ENCODE measurements at regions not wholly inside any gene's neighbourhood (a gene's known extent, or its start where the extent isn't known, plus 50 kb on each side); places are given as distances from the start of the nearest gene placed in this dataset.
A peak's percentile ranks its signal among the peaks of the same experiment; 100 is the strongest.
"Not testable (repeated sequence)": the region's sequence is repeated elsewhere in the genome, so short reads cannot be mapped to it uniquely, and the experiment has no call there.

DNA sequence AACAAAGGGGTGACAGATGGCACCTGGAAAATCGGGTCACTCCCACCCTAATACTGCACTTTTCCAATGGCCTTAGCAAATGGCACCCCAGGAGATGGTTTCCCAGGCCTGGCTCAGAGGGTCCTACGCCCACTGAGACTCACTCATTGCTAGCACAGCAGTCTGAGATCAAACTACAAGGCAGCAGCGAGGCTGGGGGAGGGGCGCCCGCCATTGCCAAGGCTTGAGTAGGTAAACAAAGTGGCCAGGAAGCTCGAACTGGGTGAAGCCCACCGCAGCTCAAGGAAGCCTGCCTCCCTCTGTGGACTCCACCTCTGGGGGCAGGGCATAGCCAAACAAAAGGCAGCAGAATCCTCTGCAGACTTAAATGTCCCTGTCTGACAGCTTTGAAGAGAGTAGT, 467.2 kb downstream of the EPHA7 start:
- DNase-seq (ENCODE audit: low read depth, low spot score): not testable (repeated sequence)

DNA sequence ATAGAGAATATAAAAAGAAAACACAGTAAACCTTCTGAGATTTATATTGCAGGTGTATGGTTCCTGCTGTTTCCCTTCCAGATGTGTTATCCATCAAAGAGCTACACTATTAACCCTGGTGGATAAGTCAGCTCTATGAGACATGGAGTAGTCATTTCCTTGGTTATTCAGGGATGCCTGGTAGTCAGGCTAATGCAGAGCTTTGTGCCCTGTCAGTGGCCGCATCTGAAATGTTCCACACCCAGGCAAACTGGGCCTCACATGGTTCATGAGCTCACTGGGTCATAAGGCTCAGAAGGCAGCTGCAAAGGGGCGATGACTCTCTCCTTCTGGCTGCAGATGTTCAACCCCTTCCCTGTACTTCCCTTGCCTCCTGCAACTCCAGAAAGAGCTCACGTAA, 473.6 kb downstream of the EPHA7 start:
- DNase-seq (ENCODE audit: low read depth, low spot score): no peak

DNA sequence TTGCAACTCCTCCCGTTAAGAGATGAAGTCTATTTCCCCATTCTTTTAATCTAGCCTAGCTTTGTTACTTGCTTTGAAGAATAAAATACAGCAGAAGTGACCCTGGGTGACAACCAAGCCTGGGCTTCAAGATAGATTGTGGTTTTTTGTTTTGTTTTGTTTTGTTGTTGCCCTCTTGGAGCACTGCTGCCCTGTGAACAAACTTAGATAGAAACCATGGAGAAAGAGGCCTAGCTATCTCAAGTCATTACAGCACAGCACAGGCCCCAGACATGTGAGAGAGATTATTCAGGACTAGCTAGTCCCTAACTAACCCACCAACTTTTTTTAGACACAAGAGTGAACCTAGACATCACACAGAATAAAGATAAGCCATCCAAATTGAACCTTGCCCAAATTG, 475.2 kb downstream of the EPHA7 start:
- DNase-seq (ENCODE audit: low read depth, low spot score): no peak

DNA sequence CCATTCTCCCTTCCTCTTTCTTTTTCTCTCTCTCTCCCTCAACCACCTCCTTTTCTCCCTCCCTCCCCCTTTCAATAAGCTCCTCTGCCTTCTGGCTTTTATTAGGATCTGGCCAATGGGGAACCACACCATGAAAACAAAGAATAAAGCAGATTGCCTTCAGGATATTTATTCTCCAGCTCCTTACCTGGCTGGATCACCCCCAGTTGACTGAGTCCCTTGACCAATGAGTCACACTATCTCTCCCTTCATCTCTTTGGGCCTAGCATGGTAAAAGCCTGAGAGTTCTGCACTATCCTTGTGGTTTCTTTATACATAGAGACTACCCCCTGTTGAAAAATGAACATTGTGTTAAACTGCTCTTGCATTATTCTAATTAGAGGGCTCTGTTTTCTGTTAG, 476.8 kb downstream of the EPHA7 start:
- no peak for DNase-seq (ENCODE audit: low read depth, low spot score)

- DNase-seq (ENCODE audit: low read depth, low spot score): no peak
These were observed 484.7 kb downstream of the EPHA7 start for GRCh38 chr6:92934625-92935024.

GRCh38 chr6:92930171-92930570, 489.2 kb downstream of the EPHA7 start:
- no peak for DNase-seq (ENCODE audit: low read depth, low spot score)

DNA sequence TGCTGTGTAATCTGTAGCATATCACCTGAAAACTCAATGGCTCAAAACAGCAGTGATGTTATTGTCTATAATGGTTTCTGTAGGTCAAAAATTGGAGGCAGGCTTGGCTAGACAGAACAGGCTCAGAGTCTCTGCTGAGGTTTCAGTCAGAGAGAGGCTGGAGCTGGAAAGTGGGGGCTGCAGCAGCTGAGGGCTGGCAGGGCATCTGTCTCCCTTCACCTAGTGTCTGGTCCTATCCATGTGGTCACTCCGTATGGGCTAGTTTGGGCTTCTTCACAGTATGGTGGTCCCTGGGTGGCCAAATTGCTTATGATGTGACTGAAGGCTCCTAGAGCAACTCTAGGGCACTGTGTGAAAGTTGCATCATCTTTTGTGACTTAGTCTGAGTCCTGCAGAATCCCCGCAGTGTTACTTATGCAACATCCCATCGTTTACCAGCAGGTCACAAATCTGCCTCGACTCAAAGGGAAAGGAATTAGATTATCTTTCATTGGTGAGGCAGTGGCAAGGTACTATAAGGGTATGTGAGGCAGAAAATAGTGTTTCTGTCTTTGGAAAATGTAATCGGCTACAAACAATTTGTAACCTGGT, 497.0 kb downstream of the EPHA7 start:
- DNase-seq (ENCODE audit: low read depth, low spot score): no peak

DNA sequence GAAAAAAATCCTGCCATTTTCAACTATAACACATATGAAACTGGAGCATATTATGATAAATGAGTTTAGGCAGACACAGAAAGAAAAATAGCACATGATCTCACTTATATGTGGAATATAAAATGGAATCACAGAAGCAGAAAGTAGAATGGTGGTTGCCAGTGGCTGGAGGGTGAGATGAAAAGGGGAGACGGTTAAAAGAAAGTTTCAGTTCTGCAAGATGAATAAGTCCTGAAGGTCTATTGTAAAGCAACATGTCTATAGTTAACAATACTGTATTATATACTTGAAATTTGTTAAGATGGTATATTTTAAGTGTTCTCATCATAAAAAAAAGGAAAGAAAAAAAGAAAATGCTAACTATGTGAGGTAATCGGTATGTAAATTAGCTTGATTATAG, 503.9 kb downstream of the EPHA7 start:
- DNase-seq (ENCODE audit: low read depth, low spot score): no peak

DNA sequence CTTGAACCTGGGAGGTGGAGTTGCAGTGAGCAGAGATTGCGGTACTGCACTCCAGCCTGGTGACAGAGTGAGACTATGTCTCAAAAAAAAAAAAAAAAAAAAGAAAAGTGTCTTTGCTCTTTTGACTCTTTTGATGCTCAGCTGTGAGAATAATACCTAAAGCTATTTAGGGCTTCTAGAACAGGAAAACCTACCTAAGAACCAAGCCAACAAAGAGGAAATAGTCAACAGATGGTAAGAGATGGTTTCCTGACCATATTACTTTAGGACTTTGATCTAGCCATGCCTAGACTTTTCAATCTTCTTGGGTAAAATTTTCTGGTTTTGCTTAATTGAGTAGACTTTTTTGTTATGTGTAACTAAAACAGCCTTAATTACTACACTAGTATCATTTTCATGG, 508.1 kb downstream of the EPHA7 start:
- DNase-seq (ENCODE audit: low read depth, low spot score): no peak

GRCh38 chr6:92910646-92911045, 508.7 kb downstream of the EPHA7 start:
- no peak for DNase-seq (ENCODE audit: low read depth, low spot score)

- no peak for DNase-seq (ENCODE audit: low read depth, low spot score)
These were observed 513.0 kb downstream of the EPHA7 start for GRCh38 chr6:92906385-92906784.

DNA sequence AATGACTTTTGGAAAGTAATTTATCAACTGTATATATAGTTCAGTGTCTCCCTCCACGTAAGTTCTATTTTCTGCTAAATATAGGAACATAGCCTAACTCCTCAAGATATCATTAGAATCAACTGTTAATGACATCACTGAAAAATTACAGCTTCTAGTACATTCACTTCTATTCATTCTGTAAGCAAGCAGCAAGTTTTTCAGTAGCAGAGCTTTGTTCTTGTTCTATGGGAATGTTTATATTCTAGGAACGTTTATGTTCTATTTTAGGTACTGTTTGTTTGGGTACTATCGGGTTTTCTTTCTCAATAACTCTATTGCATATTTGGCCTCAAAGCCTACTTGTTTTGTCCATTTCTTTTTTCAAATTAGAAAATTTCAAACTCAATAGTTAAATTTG, 525.6 kb downstream of the EPHA7 start:
- DNase-seq (ENCODE audit: low read depth, low spot score): no peak

GRCh38 chr6:92892626-92893170, 526.7 kb downstream of the EPHA7 start:
- DNase-seq (ENCODE audit: low read depth, low spot score): no peak

GRCh38 chr6:92888316-92888715, 531.0 kb downstream of the EPHA7 start:
- no peak for DNase-seq (ENCODE audit: low read depth, low spot score)

DNA sequence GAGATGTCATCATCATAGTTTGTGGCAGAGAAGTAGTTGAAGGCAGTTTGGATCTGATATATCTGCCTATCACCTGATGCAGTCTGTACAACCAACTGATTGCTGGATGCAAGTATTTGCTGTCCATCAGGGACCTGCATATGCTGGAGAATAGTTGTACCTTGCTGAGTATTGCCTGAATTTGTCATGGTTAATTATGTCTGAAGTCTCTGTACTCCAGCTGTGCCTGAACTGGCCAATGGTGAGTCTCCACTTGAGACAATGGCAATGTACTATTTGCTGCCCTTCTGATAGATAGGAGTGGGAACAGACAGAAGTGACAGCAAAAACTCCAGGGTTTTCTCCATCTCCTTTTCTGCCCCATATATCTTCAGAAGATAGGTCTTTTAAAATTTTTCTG, 531.5 kb downstream of the EPHA7 start:
- DNase-seq (ENCODE audit: low read depth, low spot score): no peak

DNA sequence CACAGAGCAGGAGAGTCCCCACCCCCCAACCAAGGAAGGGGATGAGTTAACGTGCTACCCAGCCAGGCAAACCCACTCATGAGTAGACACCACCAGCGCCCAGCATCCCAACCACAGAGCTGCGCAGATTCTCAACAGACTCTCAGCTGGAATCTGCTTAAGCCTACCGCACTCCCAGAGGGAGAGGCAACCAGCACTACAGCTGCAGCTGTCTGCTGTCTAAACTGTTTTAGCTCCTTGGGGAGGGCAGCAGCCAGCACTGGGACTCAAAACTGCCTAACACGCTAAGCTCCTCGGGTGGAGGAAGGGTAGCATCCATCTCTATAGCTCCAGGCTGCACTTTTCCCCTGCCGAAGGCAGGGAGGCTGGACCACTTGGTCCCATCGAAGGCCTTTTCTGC, 539.8 kb downstream of the EPHA7 start:
- no peak for DNase-seq (ENCODE audit: low read depth, low spot score)

DNA sequence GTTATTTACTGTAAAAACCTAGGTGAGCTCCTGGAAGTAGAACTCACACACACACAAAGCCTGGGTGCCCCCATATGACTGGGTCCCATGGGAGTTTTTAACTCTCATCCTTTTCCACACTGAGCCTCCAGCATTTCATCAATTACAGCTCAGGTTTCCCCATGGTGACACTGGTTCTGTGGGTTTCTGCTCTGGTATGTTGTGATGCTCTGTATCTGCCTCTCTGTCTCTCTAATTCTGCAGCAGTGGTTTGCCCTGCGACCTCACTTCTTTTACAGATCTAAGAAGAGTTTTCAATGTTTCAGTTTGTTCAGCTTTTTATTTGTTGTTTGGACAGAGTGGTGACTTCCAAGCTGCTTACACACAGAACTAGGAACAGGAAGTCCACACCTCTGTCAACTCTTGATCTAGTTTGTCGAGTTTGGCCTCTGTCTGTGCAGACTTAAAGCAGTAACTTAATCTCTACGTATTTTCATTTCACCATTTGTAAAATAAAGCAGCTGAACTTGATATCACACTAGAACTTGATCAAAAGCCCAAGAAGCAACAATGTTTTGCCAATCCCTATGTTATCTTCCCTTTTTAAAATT, 554.3 kb downstream of the EPHA7 start:
- no peak for DNase-seq (ENCODE audit: low read depth, low spot score)

DNA sequence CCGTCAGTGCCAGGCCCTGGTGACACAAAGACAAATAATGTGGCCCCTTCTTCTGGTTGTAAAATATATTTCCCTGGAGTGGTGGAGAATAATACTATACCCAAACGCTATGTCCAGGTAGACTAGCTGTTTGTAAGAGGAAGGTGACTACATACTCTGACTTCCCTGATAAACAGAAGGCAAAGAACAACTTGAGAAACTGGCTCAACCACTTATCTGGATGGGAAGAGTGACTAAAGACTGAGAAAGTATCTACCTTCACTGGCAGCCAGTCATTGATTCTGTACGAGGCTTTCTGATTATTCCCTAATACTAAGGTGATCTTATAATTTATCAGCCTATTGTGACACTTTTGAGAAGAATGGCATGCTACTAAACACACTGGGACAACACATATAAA, 569.7 kb downstream of the EPHA7 start:
- DNase-seq (ENCODE audit: low read depth, low spot score): no peak

GRCh38 chr6:92848901-92849300, 570.5 kb downstream of the EPHA7 start:
- DNase-seq (ENCODE audit: low read depth, low spot score): no peak

DNA sequence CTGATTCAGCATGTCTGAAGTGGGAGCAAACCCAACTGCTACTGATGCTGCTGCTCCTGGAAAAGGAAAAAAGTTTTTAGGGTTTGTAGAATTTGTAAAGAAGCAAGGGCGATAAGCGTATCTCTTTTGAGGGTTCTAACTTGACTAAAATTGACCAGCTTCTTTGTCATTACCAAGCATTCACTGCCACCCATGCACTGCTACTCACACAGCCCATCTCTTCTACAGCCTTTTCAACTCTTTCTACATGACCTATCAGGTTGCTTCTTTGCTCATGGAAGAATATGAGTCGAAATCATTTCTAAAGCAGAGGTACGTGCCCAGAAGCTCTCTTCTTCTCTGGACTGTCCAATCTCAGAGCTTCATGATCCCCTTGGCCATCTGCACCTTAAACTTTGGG, 570.9 kb downstream of the EPHA7 start:
- DNase-seq (ENCODE audit: low read depth, low spot score): no peak

DNA sequence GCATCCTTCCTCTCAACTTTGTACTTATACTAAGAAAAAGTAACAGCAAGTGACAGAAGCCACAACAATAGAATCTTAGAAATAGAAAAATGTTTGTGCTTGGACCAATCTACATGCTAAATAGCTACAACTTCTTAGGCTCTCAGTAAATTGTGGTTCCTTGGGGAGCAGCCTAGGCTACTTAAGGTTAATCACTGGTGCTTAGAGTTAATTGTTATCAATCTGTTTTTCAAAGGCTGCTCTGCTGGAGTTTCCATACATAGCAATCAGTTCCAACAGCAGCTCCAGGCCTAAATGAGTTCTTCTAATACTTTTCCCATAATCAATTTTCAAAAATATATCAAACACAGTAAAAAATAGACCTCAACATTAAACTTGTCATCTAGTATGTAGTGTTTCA, 571.4 kb downstream of the EPHA7 start:
- DNase-seq (ENCODE audit: low read depth, low spot score): peak; percentile 30

DNA sequence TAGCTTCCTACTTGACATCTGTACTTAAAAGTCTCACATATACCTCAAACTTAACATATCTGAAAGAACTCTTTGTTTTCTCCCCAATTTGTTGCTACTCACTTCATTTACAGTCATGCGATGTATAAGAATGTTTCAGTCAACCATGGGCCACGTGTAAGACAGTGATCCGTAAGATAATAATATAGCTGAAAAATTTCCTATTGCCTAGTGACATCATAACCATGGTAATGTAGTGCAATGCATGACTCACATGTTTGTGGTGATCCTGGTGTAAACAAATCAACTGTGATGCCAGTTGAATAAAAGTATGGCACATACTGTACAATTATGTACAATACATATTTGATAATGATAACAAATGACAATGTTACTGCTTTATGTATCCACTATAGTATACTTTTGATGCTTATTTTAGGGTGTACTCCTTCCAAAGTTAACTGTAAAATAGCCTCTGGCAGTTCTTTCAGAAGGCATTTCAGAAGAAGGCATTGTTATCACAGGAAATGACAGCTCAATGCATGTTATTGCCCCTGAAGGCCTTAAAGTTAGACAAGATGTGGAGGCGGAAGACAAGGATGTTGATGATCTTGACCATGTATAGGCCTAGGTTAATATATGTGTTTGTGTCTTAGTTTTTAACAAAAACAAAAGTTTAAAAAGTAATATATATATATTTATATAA, 579.0 kb downstream of the EPHA7 start:
- DNase-seq (ENCODE audit: low read depth, low spot score): no peak

- DNase-seq (ENCODE audit: low read depth, low spot score): no peak
These were observed 590.6 kb downstream of the EPHA7 start for GRCh38 chr6:92828788-92829187.
